T-helper 17 cell (primary cell): ENCODE measurements at regions not wholly inside any gene's neighbourhood (a gene's known extent, or its start where the extent isn't known, plus 50 kb on each side); places are given as distances from the start of the nearest gene placed in this dataset.

Experiments
- ATAC-seq: fragments of 150-1000 bp; cut with Tn5 transposase; 2 replicates; pipeline ENCODE4 v1.10.0; 2021; ENCODE audit warnings: mild to moderate bottlenecking, moderate library complexity
- DNase-seq, 3 donors: peaks; one replicate each; pipeline versions ENCODE4 v3.0.0 to v3.0.0-alpha.2; 2020 to 2021
- H3K9me3 ChIP-seq: one replicate; pipeline ENCODE4 v1.7.0; 2013; ENCODE audit warnings: low read length, mild to moderate bottlenecking; ENCODE audit not compliant: control insufficient read depth, poor library complexity, severe bottlenecking
- H3K27ac Mint-ChIP-seq: one replicate; pipeline ENCODE4 v1.8.0; 2022; ENCODE audit warnings: mild to moderate bottlenecking, moderate library complexity, mixed read lengths
- H3K27me3 Mint-ChIP-seq: one replicate; pipeline ENCODE4 v1.8.0; 2022; ENCODE audit warnings: mixed read lengths
- H3K36me3 Mint-ChIP-seq: one replicate; pipeline ENCODE4 v1.8.0; 2022; ENCODE audit warnings: low read depth, mixed read lengths
- H3K4me1 Mint-ChIP-seq: one replicate; pipeline ENCODE4 v1.8.0; 2022; ENCODE audit warnings: mild to moderate bottlenecking, mixed read lengths
- H3K4me3 Mint-ChIP-seq: one replicate; pipeline ENCODE4 v1.8.0; 2022; ENCODE audit warnings: mild to moderate bottlenecking, moderate library complexity, mixed read lengths

- Mint-ChIP-seq H3K36me3 (no peaks in the 10 kb centered on the region), H3K4me1 (no peaks in the 10 kb centered on the region), H3K27ac (no peak overlapping the region), H3K4me3 (no peak overlapping the region), H3K27me3 (no peaks in the 10 kb centered on the region)
- no peaks in the 10 kb centered on the region for H3K9me3 ChIP-seq
- ATAC-seq = no peak
- no peak for DNase-seq
These were observed 57.9 kb upstream of the SSTR4 start for GRCh38 chr20:22977047-22977785.

- no peak for DNase-seq
- H3K27ac Mint-ChIP-seq = no peak overlapping the region
- H3K9me3 ChIP-seq = no peaks in the 10 kb centered on the region
- peaks cover 13% of the 10 kb centered on the region for H3K27me3 Mint-ChIP-seq
- no peak overlapping the region for H3K4me3 Mint-ChIP-seq
- no peaks in the 10 kb centered on the region for H3K36me3 Mint-ChIP-seq
- no peaks in the 10 kb centered on the region for H3K4me1 Mint-ChIP-seq
- no peak for ATAC-seq
These were observed 51.1 kb upstream of the SSTR4 start for GRCh38 chr20:22984008-22984407.

- Mint-ChIP-seq H3K36me3 (no peaks in the 10 kb centered on the region), H3K4me1 (no peaks in the 10 kb centered on the region), H3K27me3 (peaks cover 13% of the 10 kb centered on the region), H3K4me3 (no peak overlapping the region), H3K27ac (no peak overlapping the region)
- no peaks in the 10 kb centered on the region for H3K9me3 ChIP-seq
- DNase-seq (no peak), ATAC-seq (no peak)
These were observed 50.5 kb upstream of the SSTR4 start for GRCh38 chr20:22984606-22985005.

- no peaks in the 10 kb centered on the region for H3K36me3 Mint-ChIP-seq
- no peaks in the 10 kb centered on the region for H3K4me1 Mint-ChIP-seq
- peaks cover 13% of the 10 kb centered on the region for H3K27me3 Mint-ChIP-seq
- H3K4me3 Mint-ChIP-seq = no peak overlapping the region
- no peak for DNase-seq
- no peaks in the 10 kb centered on the region for H3K9me3 ChIP-seq
- no peak overlapping the region for H3K27ac Mint-ChIP-seq
- no peak for ATAC-seq
These were observed 49.8 kb upstream of the SSTR4 start for GRCh38 chr20:22985239-22985778.
